ENCODE measurements at regions not wholly inside any gene's neighbourhood (a gene's known extent, or its start where the extent isn't known, plus 50 kb on each side); places are given as distances from the start of the nearest gene placed in this dataset.
"Not testable (repeated sequence)": the region's sequence is repeated elsewhere in the genome, so short reads cannot be mapped to it uniquely, and the experiment has no call there.

DNA sequence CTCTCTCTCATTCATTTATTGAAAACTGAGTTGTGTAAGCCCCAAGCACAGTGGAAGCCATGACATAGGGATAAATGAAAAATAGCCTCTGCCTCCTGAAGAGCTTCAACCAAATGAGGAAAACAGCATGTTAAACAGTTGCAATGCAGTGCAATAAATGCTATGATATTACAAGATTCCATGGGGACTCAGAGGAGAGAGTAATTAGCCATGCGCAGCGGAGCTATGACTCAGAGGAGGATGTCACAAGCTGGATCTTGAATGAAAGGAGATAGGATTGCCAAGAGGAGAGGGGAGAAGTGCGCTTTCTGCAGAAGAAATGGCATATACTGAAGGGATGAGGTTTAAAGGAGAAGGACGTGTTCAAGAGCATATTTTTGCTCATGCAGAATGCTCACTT, 231.3 kb upstream of the PLXNA2 start:
- no peak for DNase-seq

DNA sequence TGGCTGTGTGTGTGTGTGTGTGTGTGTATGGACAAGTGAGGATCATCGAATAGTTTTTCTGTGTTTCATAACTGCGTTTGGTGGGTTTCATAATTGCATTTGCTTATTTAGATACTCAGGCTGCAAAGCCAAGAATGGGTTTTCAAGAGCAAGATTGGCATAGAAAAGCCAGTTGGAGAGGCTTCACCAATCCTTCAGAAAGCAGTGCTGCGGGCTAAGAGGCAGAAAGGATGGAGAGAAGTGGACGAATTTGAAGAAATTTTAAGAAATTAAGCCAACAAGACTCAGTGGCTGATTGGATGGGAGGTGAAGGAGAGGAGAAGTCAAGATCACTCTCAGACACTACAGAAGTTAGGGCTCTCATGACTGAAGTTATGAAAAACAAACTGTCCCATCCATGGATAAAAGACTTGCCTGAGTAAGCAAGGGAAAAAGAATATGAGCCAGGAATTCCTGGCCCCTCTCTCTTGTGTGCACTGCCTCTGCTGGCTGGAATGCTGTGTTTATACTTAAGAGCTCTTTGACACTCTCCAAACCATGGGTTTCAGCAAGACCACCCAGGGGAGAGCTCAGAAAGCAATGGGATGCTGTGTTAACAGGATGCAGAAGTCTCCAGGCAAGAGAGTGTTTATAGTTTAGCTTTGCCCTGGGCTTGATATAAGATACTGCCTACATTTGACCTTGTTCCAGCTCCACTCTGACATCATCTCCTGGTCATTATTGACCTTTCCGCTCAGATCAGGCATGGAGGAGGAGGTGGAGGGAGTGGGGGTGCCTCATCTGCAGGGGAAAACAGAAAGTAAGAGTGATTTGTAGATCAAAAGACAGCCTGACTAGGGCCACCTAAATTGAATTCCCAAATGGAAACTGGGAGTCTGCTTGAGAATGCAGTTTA, 232.0 kb upstream of the PLXNA2 start:
- no peak for DNase-seq

DNA sequence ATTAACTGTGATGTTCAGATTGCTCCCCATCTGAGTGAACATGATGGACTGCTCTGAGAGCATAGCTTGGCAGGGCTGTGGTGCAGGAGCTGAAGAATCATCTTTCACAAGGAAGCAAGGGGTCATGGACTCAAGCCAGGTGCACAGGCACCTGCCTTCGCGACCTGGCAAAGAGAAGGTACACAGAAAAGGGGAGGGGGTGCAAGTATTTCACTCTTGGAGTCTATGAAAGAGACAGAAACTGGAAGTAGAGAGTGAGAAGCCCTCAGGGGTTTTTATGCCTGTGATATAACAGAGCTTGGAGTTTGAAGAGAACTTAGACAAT, 232.6 kb upstream of the PLXNA2 start:
- DNase-seq, result no peak

- no peak for DNase-seq
Measured at GRCh38 chr1:208479435-208479834, 235.3 kb upstream of the PLXNA2 start.

GRCh38 chr1:208485512-208485911, 241.3 kb upstream of the PLXNA2 start:
- no peak for DNase-seq

DNA sequence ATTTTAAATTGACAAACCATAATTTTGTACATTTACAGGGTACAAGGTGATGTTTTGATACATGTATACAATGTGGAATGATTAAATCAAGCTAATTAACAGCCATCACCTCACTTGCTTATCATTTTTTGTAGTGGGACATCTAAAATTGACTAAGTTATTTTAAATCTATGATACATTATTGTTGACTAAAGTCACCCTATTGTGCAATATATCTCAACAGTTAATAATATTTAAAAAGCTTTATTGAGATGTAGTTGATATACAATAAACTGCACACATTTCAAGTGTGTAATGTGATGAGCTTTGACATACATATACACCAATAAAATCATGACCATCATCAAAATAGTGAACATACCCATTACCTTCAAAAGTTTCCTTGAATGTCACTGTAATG, 242.5 kb upstream of the PLXNA2 start:
- no peak for DNase-seq

DNA sequence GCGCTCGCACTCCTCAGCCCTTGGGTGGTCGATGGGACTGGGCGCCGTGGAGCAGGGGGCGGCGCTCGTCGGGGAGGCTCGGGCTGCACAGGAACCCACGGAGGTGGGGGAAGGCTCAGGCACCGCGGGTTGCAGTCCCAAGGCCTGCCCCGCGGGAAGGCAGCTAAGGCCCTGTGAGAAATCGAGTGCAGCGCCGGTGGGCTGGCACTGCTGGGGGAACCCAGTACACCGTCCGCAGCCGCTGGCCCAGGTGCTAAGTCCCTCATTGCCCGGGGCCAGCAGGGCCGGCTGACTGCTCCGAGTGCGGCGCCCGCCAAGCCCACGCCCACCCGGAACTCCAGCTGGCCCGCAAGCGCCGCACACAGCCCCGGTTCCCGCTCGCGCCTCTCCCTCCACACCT, 244.2 kb upstream of the PLXNA2 start:
- not testable (repeated sequence) for DNase-seq

DNA sequence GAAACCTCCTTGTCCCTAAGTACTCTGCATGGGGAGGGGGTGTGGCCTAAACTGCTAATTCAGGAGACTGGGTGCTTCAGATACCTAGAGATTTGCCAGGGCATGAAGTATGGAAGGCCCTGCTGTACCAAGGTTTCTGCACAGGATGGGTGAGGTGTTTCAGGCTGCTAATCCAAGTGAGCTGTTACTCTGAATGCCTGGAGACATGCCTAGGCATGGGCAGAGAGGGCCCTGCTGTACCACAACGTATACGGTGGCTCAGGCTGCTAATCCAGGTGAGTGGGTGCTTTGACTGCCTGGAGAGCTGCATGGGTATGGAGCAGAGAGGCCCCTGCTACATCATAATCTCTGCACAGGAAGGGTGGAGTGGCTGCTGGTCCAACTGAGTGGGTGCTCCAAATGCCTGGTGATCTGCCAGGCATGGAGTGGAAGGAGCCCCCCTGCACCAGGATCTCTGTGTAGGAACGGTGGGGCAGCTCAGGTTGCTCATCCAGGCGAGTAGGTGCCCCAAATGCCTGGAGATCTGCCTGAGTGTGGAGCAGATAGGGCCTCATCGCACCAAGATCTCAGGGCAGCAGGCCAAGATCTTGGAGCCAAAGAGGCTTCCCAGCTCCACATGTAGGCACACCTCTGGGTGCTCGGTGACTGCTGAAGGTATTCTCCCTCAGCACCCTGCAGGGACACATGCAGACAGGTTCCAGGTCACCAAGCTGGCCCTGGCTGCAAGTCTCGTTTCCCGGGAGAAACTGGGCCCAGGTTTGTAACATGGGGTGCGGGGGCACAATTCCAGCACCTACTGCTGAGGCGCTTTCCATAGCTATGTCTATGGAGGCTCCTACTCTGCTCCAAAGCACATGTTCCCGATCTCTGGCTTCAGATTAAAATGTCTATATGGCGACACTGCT, 252.5 kb upstream of the PLXNA2 start:
- no peak for DNase-seq

- no peak for DNase-seq
Measured at GRCh38 chr1:208497866-208498541, 253.8 kb upstream of the PLXNA2 start.

- DNase-seq, result no peak
Measured at GRCh38 chr1:208499026-208499425, 254.8 kb upstream of the PLXNA2 start.

- DNase-seq, result no peak
Measured at GRCh38 chr1:208499601-208500000, 255.4 kb upstream of the PLXNA2 start.

GRCh38 chr1:208500375-208500774, 256.2 kb upstream of the PLXNA2 start:
- DNase-seq, result no peak

- no peak for DNase-seq
Measured at GRCh38 chr1:208501542-208501941, 257.4 kb upstream of the PLXNA2 start.

DNA sequence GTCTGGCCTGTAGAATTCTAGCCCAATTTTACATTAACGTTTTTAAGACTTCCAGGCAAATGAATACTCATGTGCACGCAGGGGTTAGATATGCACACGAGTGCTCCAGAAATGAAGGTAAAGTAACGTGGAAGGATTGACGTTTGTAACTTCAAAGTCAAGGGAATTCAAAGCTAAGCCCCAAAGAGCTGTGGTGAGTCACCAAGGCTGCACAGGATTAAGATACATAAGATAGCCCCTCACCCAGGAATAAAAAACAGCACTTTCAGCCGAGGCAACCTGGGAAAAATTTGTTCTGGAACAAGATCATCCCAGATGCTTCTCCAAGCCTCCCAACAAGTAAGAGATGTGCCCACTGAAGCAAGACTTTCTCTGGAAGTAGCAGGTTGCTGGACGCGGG, 259.6 kb upstream of the PLXNA2 start:
- DNase-seq, result no peak

DNA sequence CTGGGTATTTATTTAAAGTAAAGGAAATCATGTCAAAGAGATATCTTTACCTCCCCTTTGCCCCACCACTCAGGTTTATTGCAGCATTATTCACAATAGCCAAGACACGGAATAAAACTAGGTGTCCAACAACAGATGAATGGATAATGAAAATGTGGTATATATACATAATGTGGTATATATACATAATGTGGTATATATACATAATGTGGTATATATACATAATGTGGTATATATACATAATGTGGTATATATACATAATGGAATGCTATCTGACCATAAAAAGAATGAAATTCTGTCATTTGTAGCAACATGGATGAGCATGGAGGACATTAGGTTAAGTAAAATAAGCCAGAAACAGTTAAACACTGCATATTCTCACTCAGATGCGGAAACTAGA, 262.6 kb upstream of the PLXNA2 start:
- no peak for DNase-seq

GRCh38 chr1:208509072-208509471, 264.9 kb upstream of the PLXNA2 start:
- DNase-seq, result no peak

DNA sequence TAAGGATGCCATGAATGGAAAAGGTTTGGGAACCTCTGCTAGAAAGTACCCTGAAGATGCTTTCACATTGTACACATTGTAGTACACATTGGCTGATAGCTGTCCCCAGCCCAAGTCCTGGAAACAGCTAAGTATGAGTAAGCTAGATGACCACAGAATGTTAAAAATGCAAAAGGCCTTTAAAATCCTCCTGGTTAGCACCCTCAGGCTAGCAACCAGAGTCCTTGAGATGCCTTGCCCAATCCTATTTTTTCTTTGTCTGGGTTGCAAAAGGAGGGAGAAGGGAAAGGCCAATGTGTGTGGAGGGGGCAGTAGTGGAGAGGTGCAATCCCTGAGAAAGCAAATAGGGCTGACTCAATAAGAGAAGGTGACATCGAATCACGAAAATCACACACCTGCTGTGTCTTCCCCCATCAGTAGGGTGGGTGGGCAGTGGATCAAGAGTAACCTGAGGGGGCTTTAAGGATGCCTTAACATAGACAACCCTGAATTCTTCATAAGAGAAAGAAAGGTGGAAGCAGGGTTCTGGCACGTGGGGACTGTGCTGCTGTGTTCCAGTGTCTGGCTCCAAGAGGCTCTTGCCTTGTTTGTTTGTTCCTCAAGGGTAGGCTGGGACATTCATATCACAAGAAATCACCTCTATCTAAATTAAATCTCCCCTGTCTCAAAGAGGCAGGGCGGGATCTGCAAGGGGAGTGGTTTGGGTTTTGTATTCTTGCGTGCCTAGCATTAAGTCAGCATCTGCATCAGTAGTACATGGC, 266.2 kb upstream of the PLXNA2 start:
- no peak for DNase-seq

DNA sequence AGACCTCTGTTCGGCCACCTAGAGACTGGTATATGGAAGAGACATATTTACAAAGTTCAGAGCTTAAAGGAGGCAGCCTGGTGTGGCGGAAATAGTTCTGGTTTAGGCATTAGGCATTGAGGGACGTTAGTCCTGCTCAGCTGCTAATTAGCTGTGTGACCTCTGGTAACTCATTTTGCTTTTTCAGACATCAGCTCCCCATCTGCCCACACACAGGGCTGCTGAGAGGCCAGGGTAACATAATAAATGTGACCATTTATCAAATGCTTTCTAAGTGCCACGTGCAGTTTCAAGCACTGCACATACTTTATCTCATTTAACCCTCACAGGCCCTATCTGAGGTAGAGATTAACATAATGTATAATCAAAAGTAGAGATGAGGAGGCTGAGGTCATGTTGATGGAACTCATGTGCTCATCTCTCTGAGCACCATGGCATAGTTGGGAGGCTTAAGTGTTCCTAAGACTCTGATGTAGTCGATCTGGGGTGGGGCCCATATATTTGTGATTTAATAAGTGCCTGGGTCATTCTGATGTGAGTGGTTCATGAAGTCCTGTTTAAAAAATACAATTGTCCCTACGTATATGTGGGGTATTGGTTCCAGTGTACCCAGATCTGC, 267.2 kb upstream of the PLXNA2 start:
- DNase-seq, result no peak

DNA sequence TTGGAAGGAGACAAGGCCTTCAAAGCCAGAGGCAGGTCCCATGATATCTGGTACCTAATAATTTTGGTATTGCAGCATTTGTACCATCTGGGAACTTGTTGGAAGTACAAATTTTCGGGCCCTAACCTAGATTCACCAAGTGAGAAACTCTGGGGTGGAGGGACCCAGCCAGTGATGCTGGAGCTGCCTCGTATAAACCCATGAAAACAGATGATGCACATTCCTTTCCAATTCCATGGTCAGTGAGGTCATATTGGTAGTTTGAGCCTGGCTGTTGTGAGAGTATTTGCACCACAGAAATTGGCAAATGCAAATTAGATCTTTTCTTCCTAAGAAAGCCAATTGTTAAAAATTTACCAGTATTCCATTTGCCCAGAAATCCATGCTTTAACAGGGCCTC, 269.6 kb upstream of the PLXNA2 start:
- no peak for DNase-seq

DNA sequence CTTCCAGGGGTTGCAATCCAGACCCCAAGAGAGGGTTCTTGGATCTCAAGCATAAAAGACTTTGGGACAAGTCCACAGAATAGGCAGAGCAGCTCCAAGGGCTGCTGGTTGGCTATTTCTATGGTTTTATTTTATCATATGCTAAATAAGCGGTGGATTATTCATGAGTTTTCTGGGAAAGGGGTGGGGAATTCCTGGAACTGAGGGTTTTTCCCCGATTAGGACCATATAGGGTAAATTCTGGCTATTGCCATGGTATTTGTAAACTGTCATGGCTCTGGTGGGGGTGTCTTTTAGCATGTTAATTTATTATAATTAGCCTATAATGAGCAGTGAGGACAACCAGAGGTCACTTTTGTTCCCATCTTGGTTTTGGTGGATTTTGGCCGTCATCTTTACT, 270.9 kb upstream of the PLXNA2 start:
- DNase-seq, result no peak

- no peak for DNase-seq
Measured at GRCh38 chr1:208516780-208517179, 272.6 kb upstream of the PLXNA2 start.

DNA sequence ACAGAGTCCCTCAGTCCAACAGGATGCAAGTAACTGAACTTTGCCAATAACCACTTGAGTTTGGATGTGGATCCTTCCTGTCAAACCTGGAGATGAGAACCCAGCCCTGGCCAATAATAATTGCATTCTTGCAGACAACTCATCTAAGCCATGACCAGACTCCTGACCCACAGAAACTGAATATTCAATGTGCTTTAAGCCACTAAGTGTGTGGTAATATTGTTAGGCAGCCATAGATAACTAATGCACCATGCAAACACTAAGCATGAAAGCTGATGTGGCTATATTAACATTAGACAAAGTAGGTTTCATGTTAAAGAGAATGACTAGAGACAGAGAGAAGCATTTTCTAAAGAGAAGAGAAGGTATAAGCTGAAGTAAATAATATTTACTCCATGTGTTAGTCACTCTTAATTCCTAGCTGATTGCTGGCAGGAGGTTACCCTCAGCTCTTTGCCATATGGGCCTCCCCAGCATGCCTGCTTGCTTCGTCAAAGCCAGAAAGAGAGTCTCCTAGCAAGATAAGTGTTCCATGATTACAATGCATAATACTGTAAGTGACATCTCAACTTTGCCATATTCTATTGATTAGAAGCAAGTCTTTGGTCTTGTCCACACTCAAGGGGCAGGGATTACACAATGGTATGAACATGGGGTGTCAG, 276.4 kb upstream of the PLXNA2 start:
- no peak for DNase-seq
